DMS53 treated with DMSO at 0.1 percent for 48 hours (cell line): ENCODE measurements at regions not wholly inside any gene's neighbourhood (a gene's known extent, or its start where the extent isn't known, plus 50 kb on each side); places are given as distances from the start of the nearest gene placed in this dataset.
"Not testable (repeated sequence)": the region's sequence is repeated elsewhere in the genome, so short reads cannot be mapped to it uniquely, and the experiment has no call there.

Source experiments
- DNase-seq: peaks from one replicate; lab custom pipeline; 2025; ENCODE audit not compliant: unreplicated experiment; lab: John Stamatoyannopoulos, UW

- no peak for DNase-seq
These were observed 689.3 kb downstream of the CENPC start for GRCh38 chr4:66855956-66856355.

GRCh38 chr4:66853845-66854244 is 691.5 kb downstream of the CENPC start:
- no peak for DNase-seq

GRCh38 chr4:66852843-66853242 is 692.5 kb downstream of the CENPC start:
- DNase-seq = no peak

GRCh38 chr4:66849596-66849995 is 695.7 kb downstream of the CENPC start:
- no peak for DNase-seq

GRCh38 chr4:66842724-66843088 is 702.6 kb downstream of the CENPC start:
- DNase-seq = no peak

- DNase-seq = no peak
These were observed 703.1 kb downstream of the CENPC start for GRCh38 chr4:66842026-66842723.

- DNase-seq = no peak
These were observed 705.1 kb downstream of the CENPC start for GRCh38 chr4:66840178-66840577.

- no peak for DNase-seq
These were observed 707.9 kb downstream of the CENPC start for GRCh38 chr4:66837279-66837922.

- no peak for DNase-seq
These were observed 716.0 kb downstream of the CENPC start for GRCh38 chr4:66829310-66829709.

- no peak for DNase-seq
These were observed 724.6 kb downstream of the CENPC start for GRCh38 chr4:66820681-66821080.

- DNase-seq = no peak
These were observed 731.0 kb downstream of the CENPC start for GRCh38 chr4:66814277-66814676.

GRCh38 chr4:66805582-66805981 is 739.7 kb downstream of the CENPC start:
- no peak for DNase-seq

GRCh38 chr4:66804979-66805378 is 740.3 kb downstream of the CENPC start:
- no peak for DNase-seq

- no peak for DNase-seq
These were observed 747.7 kb downstream of the CENPC start for GRCh38 chr4:66797608-66798007.

- no peak for DNase-seq
These were observed 749.6 kb downstream of the CENPC start for GRCh38 chr4:66795724-66796123.

GRCh38 chr4:66794390-66795034 is 750.8 kb downstream of the CENPC start:
- no peak for DNase-seq

GRCh38 chr4:66791686-66792085 is 753.6 kb downstream of the CENPC start:
- no peak for DNase-seq

- no peak for DNase-seq
These were observed 759.8 kb downstream of the CENPC start for GRCh38 chr4:66785479-66785878.

GRCh38 chr4:66782751-66783150 is 762.6 kb downstream of the CENPC start:
- not testable (repeated sequence) for DNase-seq

GRCh38 chr4:66777097-66777496 is 768.2 kb downstream of the CENPC start:
- DNase-seq = no peak

- DNase-seq = peak; percentile 2
These were observed 775.9 kb downstream of the CENPC start for GRCh38 chr4:66769441-66769840.

- DNase-seq = no peak
These were observed 777.9 kb downstream of the CENPC start for GRCh38 chr4:66767442-66767841.
